ENCODE measurements at regions not wholly inside any gene's neighbourhood (a gene's known extent, or its start where the extent isn't known, plus 50 kb on each side); places are given as distances from the start of the nearest gene placed in this dataset.
"Not testable (repeated sequence)": the region's sequence is repeated elsewhere in the genome, so short reads cannot be mapped to it uniquely, and the experiment has no call there.

DNA sequence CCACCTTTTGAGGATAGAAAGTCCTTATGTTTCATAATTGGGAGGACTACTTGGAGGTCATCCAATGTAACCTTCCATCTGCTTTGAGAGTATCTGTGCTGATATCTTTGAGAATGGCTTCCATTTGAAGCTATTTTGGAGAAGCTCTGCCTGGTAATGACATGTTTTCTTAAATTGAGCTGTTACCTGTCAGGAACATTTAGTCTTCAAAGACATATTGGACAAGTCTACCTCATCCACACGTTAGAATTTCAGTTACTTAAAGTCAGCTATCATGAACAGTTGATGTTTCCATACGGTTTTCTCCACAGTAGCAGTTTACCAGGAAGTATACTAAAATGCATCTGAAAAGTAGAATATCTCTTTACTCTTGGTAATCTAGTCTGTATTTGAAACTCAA is 318.5 kb downstream of the EDEM1 start:
- TF ChIP-seq CTCF (IDR thresholded peaks at IDR 0.05): no peak
- Mint-ChIP-seq H3K27me3 (ENCODE audit: unreplicated experiment) (no peaks in the 10 kb centered on the region), H3K4me1 (ENCODE audit: unreplicated experiment) (no peaks in the 10 kb centered on the region), H3K4me3 (ENCODE audit: unreplicated experiment) (no peak overlapping the region), H3K27ac (ENCODE audit: unreplicated experiment) (no peak overlapping the region), H3K36me3 (ENCODE audit: unreplicated experiment) (no peaks in the 10 kb centered on the region), H3K9me3 (ENCODE audit: unreplicated experiment) (peaks cover 44% of the 10 kb centered on the region)
- DNase-seq (ENCODE audit: extremely low spot score, unreplicated experiment): no peak

DNA sequence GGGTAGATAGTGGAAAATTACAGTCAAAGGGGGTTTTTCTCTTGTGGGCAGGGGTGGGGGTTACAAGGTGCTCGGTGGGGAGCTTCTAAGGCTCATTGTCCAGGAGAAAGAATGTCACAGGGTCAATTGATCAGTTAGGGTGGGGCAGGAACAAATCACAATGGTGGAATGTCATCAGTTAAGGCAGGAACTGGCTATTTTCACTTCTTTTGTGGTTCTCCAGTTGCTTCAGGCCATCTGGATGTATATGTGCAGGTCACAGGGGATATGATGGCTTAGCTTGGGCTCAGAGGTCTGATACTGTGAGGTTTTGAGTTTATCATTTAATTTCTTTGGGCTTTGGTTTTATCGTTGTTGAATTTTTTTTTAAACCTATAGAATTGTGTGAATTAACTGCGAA is 321.4 kb downstream of the EDEM1 start:
- H3K36me3 Mint-ChIP-seq (ENCODE audit: unreplicated experiment); H3K4me3 Mint-ChIP-seq (ENCODE audit: unreplicated experiment); DNase-seq (ENCODE audit: extremely low spot score, unreplicated experiment); H3K27me3 Mint-ChIP-seq (ENCODE audit: unreplicated experiment); H3K27ac Mint-ChIP-seq (ENCODE audit: unreplicated experiment); H3K4me1 Mint-ChIP-seq (ENCODE audit: unreplicated experiment): not testable (repeated sequence)
- peaks cover 44% of the 10 kb centered on the region for H3K9me3 Mint-ChIP-seq (ENCODE audit: unreplicated experiment)

- no peak for TF ChIP-seq CTCF (IDR thresholded peaks at IDR 0.05)
- DNase-seq (ENCODE audit: extremely low spot score, unreplicated experiment): no peak
- Mint-ChIP-seq H3K4me1 (ENCODE audit: unreplicated experiment) (no peaks in the 10 kb centered on the region), H3K27me3 (ENCODE audit: unreplicated experiment) (no peaks in the 10 kb centered on the region), H3K9me3 (ENCODE audit: unreplicated experiment) (peaks cover 43% of the 10 kb centered on the region), H3K27ac (ENCODE audit: unreplicated experiment) (no peak overlapping the region), H3K4me3 (ENCODE audit: unreplicated experiment) (no peak overlapping the region), H3K36me3 (ENCODE audit: unreplicated experiment) (no peaks in the 10 kb centered on the region)
Measured at GRCh38 chr3:5510300-5510699, 322.8 kb downstream of the EDEM1 start.

DNA sequence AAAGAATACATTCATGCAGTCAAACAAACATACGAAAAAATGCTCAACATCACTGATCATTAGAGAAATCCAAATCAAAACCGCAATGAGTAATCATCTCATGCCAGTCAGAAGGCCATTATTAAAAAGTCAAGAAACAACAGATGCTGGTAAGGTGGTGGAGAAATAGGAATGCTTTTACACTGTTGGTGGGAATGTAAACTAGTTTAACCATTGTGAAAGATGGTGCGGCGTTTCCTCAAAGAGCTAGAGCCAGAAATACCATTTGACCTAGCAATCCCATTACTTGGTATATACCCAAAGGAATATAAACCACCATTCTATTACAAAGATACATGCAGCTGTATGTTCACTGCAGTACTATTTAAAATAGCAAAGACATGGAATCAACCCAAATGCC is 330.4 kb downstream of the EDEM1 start:
- no peak overlapping the region for H3K27ac Mint-ChIP-seq (ENCODE audit: unreplicated experiment)
- DNase-seq (ENCODE audit: extremely low spot score, unreplicated experiment): no peak
- peaks cover 37% of the 10 kb centered on the region for H3K9me3 Mint-ChIP-seq (ENCODE audit: unreplicated experiment)
- no peaks in the 10 kb centered on the region for H3K36me3 Mint-ChIP-seq (ENCODE audit: unreplicated experiment)
- H3K4me1 Mint-ChIP-seq (ENCODE audit: unreplicated experiment): no peaks in the 10 kb centered on the region
- H3K27me3 Mint-ChIP-seq (ENCODE audit: unreplicated experiment): no peaks in the 10 kb centered on the region
- H3K4me3 Mint-ChIP-seq (ENCODE audit: unreplicated experiment): no peak overlapping the region
- no peak for TF ChIP-seq CTCF (IDR thresholded peaks at IDR 0.05)

DNA sequence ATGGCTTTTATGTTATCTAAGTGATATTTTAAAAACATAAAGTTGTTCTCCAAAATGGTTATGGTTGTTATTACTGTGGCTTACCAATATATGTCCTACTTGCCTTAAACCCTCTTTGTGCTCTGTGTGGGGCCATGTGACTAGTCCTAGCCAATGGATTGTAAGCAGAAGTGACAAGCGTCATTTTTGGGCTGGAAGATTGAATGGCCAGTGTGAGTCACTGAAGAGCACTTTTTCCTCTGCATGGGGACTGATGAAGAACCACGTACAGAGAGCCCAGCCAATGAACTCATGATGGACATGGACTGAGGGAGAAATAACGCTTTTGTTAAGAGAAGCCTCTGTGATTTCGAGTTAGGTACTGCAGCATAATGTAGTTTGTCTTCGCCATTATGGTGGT is 332.7 kb downstream of the EDEM1 start:
- DNase-seq (ENCODE audit: extremely low spot score, unreplicated experiment): no peak
- H3K36me3 Mint-ChIP-seq (ENCODE audit: unreplicated experiment): no peaks in the 10 kb centered on the region
- H3K9me3 Mint-ChIP-seq (ENCODE audit: unreplicated experiment): peaks cover 38% of the 10 kb centered on the region
- no peak overlapping the region for H3K27ac Mint-ChIP-seq (ENCODE audit: unreplicated experiment)
- H3K27me3 Mint-ChIP-seq (ENCODE audit: unreplicated experiment): no peaks in the 10 kb centered on the region
- H3K4me1 Mint-ChIP-seq (ENCODE audit: unreplicated experiment): no peaks in the 10 kb centered on the region
- H3K4me3 Mint-ChIP-seq (ENCODE audit: unreplicated experiment): no peak overlapping the region
- TF ChIP-seq CTCF (IDR thresholded peaks at IDR 0.05): no peak

DNA sequence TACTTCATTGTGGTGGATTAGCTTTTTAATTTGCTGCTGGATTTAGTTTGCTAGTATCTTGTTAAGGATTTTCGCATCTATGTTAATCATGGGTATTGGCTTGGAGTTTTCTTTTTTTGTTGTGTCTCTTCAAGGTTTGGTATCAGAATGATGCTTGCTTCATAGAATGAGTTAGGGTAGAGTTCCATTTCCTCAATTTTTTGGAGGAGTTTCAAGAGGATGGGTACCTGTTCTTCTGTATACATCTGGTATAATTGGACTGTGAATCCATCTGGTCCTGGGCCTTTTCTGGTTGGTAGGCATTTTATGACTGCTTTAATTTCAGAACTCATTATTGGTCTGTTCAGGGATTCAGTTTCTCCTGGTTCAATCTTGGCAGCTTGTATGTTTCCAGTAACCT is 335.6 kb downstream of the EDEM1 start:
- no peak for TF ChIP-seq CTCF (IDR thresholded peaks at IDR 0.05)
- no peak overlapping the region for H3K4me3 Mint-ChIP-seq (ENCODE audit: unreplicated experiment)
- H3K27ac Mint-ChIP-seq (ENCODE audit: unreplicated experiment): no peak overlapping the region
- peaks cover 32% of the 10 kb centered on the region for H3K9me3 Mint-ChIP-seq (ENCODE audit: unreplicated experiment)
- no peak for DNase-seq (ENCODE audit: extremely low spot score, unreplicated experiment)
- no peaks in the 10 kb centered on the region for H3K4me1 Mint-ChIP-seq (ENCODE audit: unreplicated experiment)
- no peaks in the 10 kb centered on the region for H3K36me3 Mint-ChIP-seq (ENCODE audit: unreplicated experiment)
- H3K27me3 Mint-ChIP-seq (ENCODE audit: unreplicated experiment): no peaks in the 10 kb centered on the region

Data from osteocyte (in vitro differentiated cells).